ENCODE measurements at regions not wholly inside any gene's neighbourhood (a gene's known extent, or its start where the extent isn't known, plus 50 kb on each side); places are given as distances from the start of the nearest gene placed in this dataset.

- ChIA-PET CTCF (no interaction called here), POLR2A (no interaction called here)
- Mint-ChIP-seq H3K27me3 (no peaks in the 10 kb centered on the region), H3K36me3 (no peaks in the 10 kb centered on the region), H3K4me1 (ENCODE audit: low read depth) (no peaks in the 10 kb centered on the region), H3K27ac (no peak overlapping the region), H3K4me3 (no peak overlapping the region), H3K9me3 (no peaks in the 10 kb centered on the region)
- no peak for DNase-seq
- intact Hi-C loops (cut with micrococcal nuclease), result no loop called here
Observed at GRCh38 chr5:167507463-167508233, 783.8 kb upstream of the WWC1 start.

GRCh38 chr5:167509076-167509475, 782.4 kb upstream of the WWC1 start:
- no peak overlapping the region for H3K4me3 Mint-ChIP-seq
- H3K4me1 Mint-ChIP-seq (ENCODE audit: low read depth), result no peaks in the 10 kb centered on the region
- no peak overlapping the region for H3K27ac Mint-ChIP-seq
- no peaks in the 10 kb centered on the region for H3K9me3 Mint-ChIP-seq
- no peaks in the 10 kb centered on the region for H3K27me3 Mint-ChIP-seq
- ChIA-PET CTCF (no interaction called here), POLR2A (no interaction called here)
- DNase-seq, result no peak
- intact Hi-C loops (cut with micrococcal nuclease), result no loop called here
- H3K36me3 Mint-ChIP-seq, result no peaks in the 10 kb centered on the region

GRCh38 chr5:167511276-167511675, 780.2 kb upstream of the WWC1 start:
- ChIA-PET POLR2A (no interaction called here), CTCF (no interaction called here)
- no peaks in the 10 kb centered on the region for H3K27me3 Mint-ChIP-seq
- H3K4me3 Mint-ChIP-seq, result no peak overlapping the region
- intact Hi-C loops (cut with micrococcal nuclease), result no loop called here
- H3K36me3 Mint-ChIP-seq, result no peaks in the 10 kb centered on the region
- no peak overlapping the region for H3K27ac Mint-ChIP-seq
- no peaks in the 10 kb centered on the region for H3K9me3 Mint-ChIP-seq
- no peak for DNase-seq
- no peaks in the 10 kb centered on the region for H3K4me1 Mint-ChIP-seq (ENCODE audit: low read depth)

GRCh38 chr5:167512111-167512510, 779.3 kb upstream of the WWC1 start:
- H3K27me3 Mint-ChIP-seq, result no peaks in the 10 kb centered on the region
- POLR2A ChIA-PET, result no interaction called here
- H3K27ac Mint-ChIP-seq, result no peak overlapping the region
- H3K9me3 Mint-ChIP-seq, result no peaks in the 10 kb centered on the region
- DNase-seq, result no peak
- intact Hi-C loops (cut with micrococcal nuclease), result no loop called here
- no peaks in the 10 kb centered on the region for H3K36me3 Mint-ChIP-seq
- H3K4me3 Mint-ChIP-seq, result no peak overlapping the region
- H3K4me1 Mint-ChIP-seq (ENCODE audit: low read depth), result no peaks in the 10 kb centered on the region
- CTCF ChIA-PET, result no interaction called here

GRCh38 chr5:167513381-167513780, 778.1 kb upstream of the WWC1 start:
- intact Hi-C loops (cut with micrococcal nuclease), result no loop called here
- POLR2A ChIA-PET, result no interaction called here
- H3K4me3 Mint-ChIP-seq, result no peak overlapping the region
- H3K4me1 Mint-ChIP-seq (ENCODE audit: low read depth), result no peaks in the 10 kb centered on the region
- no peaks in the 10 kb centered on the region for H3K36me3 Mint-ChIP-seq
- no peak overlapping the region for H3K27ac Mint-ChIP-seq
- H3K9me3 Mint-ChIP-seq, result peaks cover 4% of the 10 kb centered on the region
- H3K27me3 Mint-ChIP-seq, result no peaks in the 10 kb centered on the region
- DNase-seq, result no peak
- CTCF ChIA-PET, result no interaction called here

- no peak for DNase-seq
- Mint-ChIP-seq H3K36me3 (no peaks in the 10 kb centered on the region), H3K27me3 (no peaks in the 10 kb centered on the region), H3K9me3 (peaks cover 5% of the 10 kb centered on the region), H3K4me3 (no peak overlapping the region), H3K27ac (no peak overlapping the region), H3K4me1 (ENCODE audit: low read depth) (no peaks in the 10 kb centered on the region)
- CTCF ChIA-PET, result no interaction called here
- intact Hi-C loops (cut with micrococcal nuclease), result no loop called here
- POLR2A ChIA-PET, result no interaction called here
Observed at GRCh38 chr5:167514461-167514860, 777.0 kb upstream of the WWC1 start.

GRCh38 chr5:167525004-167525403, 766.4 kb upstream of the WWC1 start:
- no peak for DNase-seq
- peaks cover 6% of the 10 kb centered on the region for H3K9me3 Mint-ChIP-seq
- H3K27ac Mint-ChIP-seq, result no peak overlapping the region
- no peak overlapping the region for H3K4me3 Mint-ChIP-seq
- ChIA-PET CTCF (no interaction called here), POLR2A (no interaction called here)
- no peaks in the 10 kb centered on the region for H3K36me3 Mint-ChIP-seq
- H3K4me1 Mint-ChIP-seq (ENCODE audit: low read depth), result no peaks in the 10 kb centered on the region
- intact Hi-C loops (cut with micrococcal nuclease), result no loop called here
- H3K27me3 Mint-ChIP-seq, result no peaks in the 10 kb centered on the region

GRCh38 chr5:167528651-167529050, 762.8 kb upstream of the WWC1 start:
- POLR2A ChIA-PET, result no interaction called here
- H3K4me1 Mint-ChIP-seq (ENCODE audit: low read depth), result no peaks in the 10 kb centered on the region
- H3K27ac Mint-ChIP-seq, result no peak overlapping the region
- intact Hi-C loops (cut with micrococcal nuclease), result no loop called here
- H3K36me3 Mint-ChIP-seq, result no peaks in the 10 kb centered on the region
- CTCF ChIA-PET, result no interaction called here
- H3K9me3 Mint-ChIP-seq, result peaks cover 2% of the 10 kb centered on the region
- H3K4me3 Mint-ChIP-seq, result no peak overlapping the region
- no peaks in the 10 kb centered on the region for H3K27me3 Mint-ChIP-seq
- DNase-seq, result no peak

- Mint-ChIP-seq H3K4me3 (no peak overlapping the region), H3K27ac (no peak overlapping the region), H3K27me3 (no peaks in the 10 kb centered on the region), H3K36me3 (no peaks in the 10 kb centered on the region), H3K4me1 (ENCODE audit: low read depth) (no peaks in the 10 kb centered on the region), H3K9me3 (no peaks in the 10 kb centered on the region)
- DNase-seq, result no peak
- intact Hi-C loops (cut with micrococcal nuclease), result no loop called here
- CTCF ChIA-PET, result no interaction called here
- POLR2A ChIA-PET, result no interaction called here
Observed at GRCh38 chr5:167530548-167530947, 760.9 kb upstream of the WWC1 start.

- intact Hi-C loops (cut with micrococcal nuclease), result no loop called here
- Mint-ChIP-seq H3K4me1 (ENCODE audit: low read depth) (no peaks in the 10 kb centered on the region), H3K36me3 (no peaks in the 10 kb centered on the region), H3K27me3 (no peaks in the 10 kb centered on the region), H3K9me3 (no peaks in the 10 kb centered on the region), H3K27ac (no peak overlapping the region), H3K4me3 (no peak overlapping the region)
- POLR2A ChIA-PET, result no interaction called here
- CTCF ChIA-PET, result no interaction called here
- no peak for DNase-seq
Observed at GRCh38 chr5:167533814-167534795, 757.3 kb upstream of the WWC1 start.

- H3K9me3 Mint-ChIP-seq, result peaks cover 4% of the 10 kb centered on the region
- no peaks in the 10 kb centered on the region for H3K36me3 Mint-ChIP-seq
- ChIA-PET POLR2A (no interaction called here), CTCF (no interaction called here)
- no peak overlapping the region for H3K27ac Mint-ChIP-seq
- H3K4me3 Mint-ChIP-seq, result no peak overlapping the region
- H3K4me1 Mint-ChIP-seq (ENCODE audit: low read depth), result no peaks in the 10 kb centered on the region
- no peaks in the 10 kb centered on the region for H3K27me3 Mint-ChIP-seq
- intact Hi-C loops (cut with micrococcal nuclease), result no loop called here
- DNase-seq, result no peak
Observed at GRCh38 chr5:167539747-167540146, 751.7 kb upstream of the WWC1 start.

- DNase-seq, result no peak
- no peak overlapping the region for H3K4me3 Mint-ChIP-seq
- POLR2A ChIA-PET, result no interaction called here
- CTCF ChIA-PET, result no interaction called here
- H3K27ac Mint-ChIP-seq, result no peak overlapping the region
- no peaks in the 10 kb centered on the region for H3K27me3 Mint-ChIP-seq
- H3K9me3 Mint-ChIP-seq, result peaks cover 10% of the 10 kb centered on the region
- no peaks in the 10 kb centered on the region for H3K4me1 Mint-ChIP-seq (ENCODE audit: low read depth)
- intact Hi-C loops (cut with micrococcal nuclease), result no loop called here
- H3K36me3 Mint-ChIP-seq, result no peaks in the 10 kb centered on the region
Observed at GRCh38 chr5:167546270-167546669, 745.2 kb upstream of the WWC1 start.

GRCh38 chr5:167552356-167552755, 739.1 kb upstream of the WWC1 start:
- Mint-ChIP-seq H3K9me3 (no peaks in the 10 kb centered on the region), H3K4me3 (no peak overlapping the region), H3K4me1 (ENCODE audit: low read depth) (no peaks in the 10 kb centered on the region), H3K27me3 (no peaks in the 10 kb centered on the region), H3K27ac (no peak overlapping the region), H3K36me3 (no peaks in the 10 kb centered on the region)
- POLR2A ChIA-PET, result no interaction called here
- CTCF ChIA-PET, result no interaction called here
- DNase-seq, result no peak
- intact Hi-C loops (cut with micrococcal nuclease), result no loop called here
